Keratinocyte (primary cell): ENCODE measurements at regions not wholly inside any gene's neighbourhood (a gene's known extent, or its start where the extent isn't known, plus 50 kb on each side); places are given as distances from the start of the nearest gene placed in this dataset.

Experiments
- CTCF ChIP-seq, 3 experiments: IDR thresholded peaks in 1 of 3; conservative IDR thresholded peaks in 1 of 3; optimal IDR thresholded peaks in 1 of 3; 2 replicates in 2 of 3; 3 replicates in 1 of 3; pipeline versions ENCODE3 to v1.5.1; 2011; ENCODE audit warnings: low read length in 3 of 3, mild to moderate bottlenecking in 3 of 3, moderate library complexity in 2 of 3, control low read depth in 1 of 3, inconsistent platforms in 1 of 3; ENCODE audit not compliant: insufficient read depth in 2 of 3; ENCODE audit errors: extremely low read depth in 1 of 3
- EZH2 ChIP-seq: IDR thresholded peaks from one replicate; pipeline ENCODE4 v1.6.1; 2012; ENCODE audit warnings: inconsistent platforms, mild to moderate bottlenecking, low read length, moderate library complexity

GRCh38 chr1:22257290-22258275, 114.7 kb upstream of the WNT4 start:
- TF ChIP-seq CTCF (optimal IDR thresholded peaks at IDR 0.05 in 1 of 3, IDR thresholded peaks at IDR 0.05 in 1 of 3, conservative IDR thresholded peaks at IDR 0.05 in 1 of 3; ENCODE audit: extremely low read depth in 1 of 3, insufficient read depth in 2 of 3, low read length in 3 of 3) (no peak), EZH2 (no peak)
